ENCODE measurements at regions not wholly inside any gene's neighbourhood (a gene's known extent, or its start where the extent isn't known, plus 50 kb on each side); places are given as distances from the start of the nearest gene placed in this dataset.

GRCh38 chr7:137164251-137164650 lies 179.3 kb downstream of the PTN start:
- TF ChIP-seq POLR2AphosphoS5 (IDR thresholded peaks at IDR 0.05; ENCODE audit: borderline replicate concordance, low read depth, low read length) (no peak), EZH2 (IDR thresholded peaks at IDR 0.05) (no peak)

Data from SK-N-MC (cell line).